Neuronal stem cell (in vitro differentiated cells): ENCODE measurements at regions not wholly inside any gene's neighbourhood (a gene's known extent, or its start where the extent isn't known, plus 50 kb on each side); places are given as distances from the start of the nearest gene placed in this dataset.

Source experiments
- DNase-seq: peaks from one replicate; pipeline ENCODE4 v3.0.0-alpha.2; 2013; ENCODE audit warnings: low spot score
- H2AFZ ChIP-seq: one replicate; pipeline ENCODE4 v1.6.1; 2013; ENCODE audit warnings: mild to moderate bottlenecking, low read length, inconsistent platforms
- H2AK5ac ChIP-seq: 2 replicates; pipeline ENCODE4 v1.6.1; 2013; ENCODE audit warnings: low read depth, mild to moderate bottlenecking, inconsistent platforms, low read length, moderate library complexity, mixed read lengths
- H2BK120ac ChIP-seq: 2 replicates; pipeline ENCODE4 v1.6.1; 2013; ENCODE audit warnings: low read depth, mild to moderate bottlenecking, inconsistent platforms, low read length, moderate library complexity, mixed read lengths
- H2BK12ac ChIP-seq: one replicate; pipeline ENCODE4 v1.6.1; 2013; ENCODE audit warnings: low read length, inconsistent platforms
- H2BK15ac ChIP-seq: 2 replicates; pipeline ENCODE4 v1.6.1; 2013; ENCODE audit warnings: mild to moderate bottlenecking, low read length, inconsistent platforms, mixed read lengths
- H2BK5ac ChIP-seq: one replicate; pipeline ENCODE4 v1.6.1; 2013; ENCODE audit warnings: inconsistent platforms, mild to moderate bottlenecking, low read length, moderate library complexity
- H3K14ac ChIP-seq: one replicate; pipeline ENCODE4 v1.6.1; 2013; ENCODE audit warnings: low read length, inconsistent platforms
- H3K18ac ChIP-seq: 2 replicates; pipeline ENCODE4 v1.6.1; 2013; ENCODE audit warnings: low read length, inconsistent platforms
- H3K23ac ChIP-seq: 2 replicates; pipeline ENCODE4 v1.6.1; 2013; ENCODE audit warnings: low read depth, mild to moderate bottlenecking, mixed read lengths, low read length, inconsistent platforms; ENCODE audit not compliant: poor library complexity
- H3K27ac ChIP-seq: replicated peaks from 3 replicates; pipeline ENCODE4 v1.5.1; 2013; ENCODE audit warnings: low read length, inconsistent platforms
- H3K27me3 ChIP-seq, 3 experiments: 2 replicates each; pipeline ENCODE4 v1.6.1; 2013; ENCODE audit warnings: low read length in 3 of 3, mild to moderate bottlenecking in 2 of 3, inconsistent platforms in 1 of 3, low read depth in 1 of 3, mixed read lengths in 1 of 3, moderate library complexity in 1 of 3; ENCODE audit not compliant: control insufficient read depth in 3 of 3, insufficient read depth in 3 of 3
- H3K36me3 ChIP-seq, 2 donors: replicated peaks in 1 of 2; 2 replicates each; pipeline ENCODE4 v1.6.1; 2013; ENCODE audit warnings: low read length in 2 of 2; ENCODE audit not compliant: control insufficient read depth in 2 of 2, insufficient read depth in 2 of 2
- H3K4ac ChIP-seq: 2 replicates; pipeline ENCODE4 v1.6.1; 2013; ENCODE audit warnings: inconsistent platforms, mild to moderate bottlenecking, low read length, moderate library complexity
- H3K4me1 ChIP-seq, 2 donors: 1 replicate in 1 of 2; 2 replicates in 1 of 2; pipeline ENCODE4 v1.6.1; 2013; ENCODE audit warnings: low read length in 2 of 2, low read depth in 1 of 2; ENCODE audit not compliant: control insufficient read depth in 2 of 2, insufficient read depth in 1 of 2
- H3K4me2 ChIP-seq: one replicate; pipeline ENCODE4 v1.6.1; 2013; ENCODE audit warnings: mild to moderate bottlenecking, low read length, inconsistent platforms; ENCODE audit not compliant: insufficient read depth, poor library complexity, severe bottlenecking
- H3K4me3 ChIP-seq, 2 donors: 2 replicates each; pipeline ENCODE4 v1.5.1; 2013; ENCODE audit warnings: low read length in 2 of 2, mild to moderate bottlenecking in 2 of 2, inconsistent platforms in 1 of 2, moderate library complexity in 1 of 2
- H3K79me1 ChIP-seq: one replicate; pipeline ENCODE4 v1.6.1; 2013; ENCODE audit warnings: low read depth, mild to moderate bottlenecking, inconsistent platforms, low read length, moderate library complexity
- H3K9ac ChIP-seq: one replicate; pipeline ENCODE4 v1.6.1; 2013; ENCODE audit warnings: mild to moderate bottlenecking, low read depth, low read length, inconsistent platforms; ENCODE audit not compliant: poor library complexity
- H3K9me3 ChIP-seq, 2 donors: replicated peaks in 1 of 2; 2 replicates each; pipeline versions ENCODE3 to v1.6.1; 2013; ENCODE audit warnings: low read length in 2 of 2, mild to moderate bottlenecking in 2 of 2, inconsistent platforms in 1 of 2, low read depth in 1 of 2, mixed read lengths in 1 of 2, moderate library complexity in 1 of 2; ENCODE audit not compliant: control insufficient read depth in 2 of 2, insufficient read depth in 1 of 2
- H4K8ac ChIP-seq: one replicate; pipeline ENCODE4 v1.6.1; 2013; ENCODE audit warnings: low read depth, mild to moderate bottlenecking, inconsistent platforms, low read length, moderate library complexity
- H4K91ac ChIP-seq: one replicate; pipeline ENCODE4 v1.6.1; 2013; ENCODE audit warnings: low read length, low read depth, mild to moderate bottlenecking, inconsistent platforms; ENCODE audit not compliant: poor library complexity
- WGBS, 2 donors: extraction: QIAGEN DNeasy Blood & Tissue Kit; methylation state at CpG; one replicate each; pipeline ENCODE4 v1.1.7; 2013; ENCODE audit warnings: missing lambda C conversion rate in 2 of 2, mixed read lengths in 1 of 2; ENCODE audit not compliant: insufficient read length in 2 of 2, insufficient replicate concordance in 1 of 2; ENCODE audit errors: extremely low coverage in 2 of 2; 5-methylcytosine and 5-hydroxymethylcytosine counted together

DNA sequence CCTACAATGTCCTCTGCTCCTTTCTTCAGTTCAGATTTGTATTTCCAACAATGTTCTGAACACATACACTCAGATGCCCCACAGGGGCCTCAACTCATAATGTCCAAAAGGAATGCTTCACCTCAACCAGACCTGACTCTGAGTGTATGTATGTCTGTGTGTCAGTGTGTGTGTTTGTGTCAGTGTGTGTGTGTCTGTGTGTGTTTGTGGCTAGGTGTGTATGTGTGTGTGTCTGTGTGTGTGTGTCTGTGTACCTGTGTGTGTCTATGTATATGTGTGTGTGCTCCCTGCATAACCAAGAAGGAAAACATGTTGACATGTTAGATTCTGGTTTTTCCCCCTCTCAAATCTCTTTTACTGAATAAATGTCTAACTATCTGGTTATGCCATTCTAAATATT, 87.3 kb upstream of the PCSK1 start:
- no peak overlapping the region for H2AK5ac ChIP-seq
- no peak overlapping the region for H3K4me3 ChIP-seq
- H2BK5ac ChIP-seq, result no peak overlapping the region
- no peak for DNase-seq
- no peak overlapping the region for H3K23ac ChIP-seq
- no peak overlapping the region for H2AFZ ChIP-seq
- H4K91ac ChIP-seq, result no peak overlapping the region
- no peaks in the 10 kb centered on the region for H3K27me3 ChIP-seq
- H4K8ac ChIP-seq, result no peak overlapping the region
- no peaks in the 10 kb centered on the region for H3K36me3 ChIP-seq
- no peaks in the 10 kb centered on the region for H3K9me3 ChIP-seq
- no peak overlapping the region for H3K4me2 ChIP-seq
- H3K4ac ChIP-seq, result no peak overlapping the region
- H2BK12ac ChIP-seq, result peak overlapping the region; percentile 82
- H3K9ac ChIP-seq, result no peak overlapping the region
- no peaks in the 10 kb centered on the region for H3K79me1 ChIP-seq
- H3K27ac ChIP-seq, result no peak overlapping the region
- H3K4me1 ChIP-seq, result peaks cover 0 to 2% of the 10 kb centered on the region in 2 donors
- no peak overlapping the region for H2BK120ac ChIP-seq
- no peak overlapping the region for H3K14ac ChIP-seq
- H2BK15ac ChIP-seq, result no peak overlapping the region
- no peak overlapping the region for H3K18ac ChIP-seq

DNA sequence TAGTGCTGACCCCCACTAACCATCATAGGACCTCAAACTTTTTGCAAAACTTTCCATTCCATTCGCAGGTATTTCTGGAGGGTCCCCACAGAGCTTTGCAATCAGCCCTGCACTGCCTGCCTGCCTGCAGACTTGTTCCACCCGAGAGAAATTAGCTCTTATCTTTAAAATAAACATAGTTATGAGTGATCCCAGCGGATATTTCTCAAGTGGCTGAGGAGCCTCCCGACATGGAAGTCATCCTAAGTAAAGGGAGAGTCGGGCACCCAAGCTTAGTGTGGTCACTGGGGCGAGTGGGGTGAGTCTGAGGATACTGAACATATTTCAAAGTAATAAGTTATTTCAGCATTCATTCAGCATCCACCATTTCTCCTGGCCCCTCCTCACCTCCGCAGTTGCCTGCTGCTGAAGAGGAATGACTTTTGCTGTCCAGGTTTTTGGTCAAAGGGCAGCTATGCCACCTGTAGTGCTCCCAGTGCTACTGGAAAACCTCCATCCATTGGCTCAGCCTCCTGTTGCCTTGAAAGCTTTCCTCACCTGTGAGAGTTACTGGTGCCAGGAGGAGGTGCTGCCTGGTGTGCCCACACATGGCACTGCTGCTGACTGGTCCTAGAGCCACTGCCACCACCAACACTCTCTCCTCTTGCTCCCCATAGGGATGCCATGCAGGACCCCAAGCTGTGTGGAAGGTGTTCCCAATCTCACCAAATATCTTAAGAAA, 89.7 kb upstream of the PCSK1 start:
- Histone ChIP-seq H2BK5ac (no peak overlapping the region), H3K14ac (no peak overlapping the region), H3K23ac (no peak overlapping the region), H3K36me3 (no peaks in the 10 kb centered on the region), H3K4me2 (no peak overlapping the region), H3K9ac (no peak overlapping the region), H3K79me1 (no peaks in the 10 kb centered on the region), H3K27ac (no peak overlapping the region), H4K91ac (no peak overlapping the region), H3K4me1 (no peaks in the 10 kb centered on the region), H2AK5ac (no peak overlapping the region), H2BK15ac (no peak overlapping the region), H2AFZ (no peak overlapping the region), H3K9me3 (no peaks in the 10 kb centered on the region), H3K27me3 (peaks cover 0 to 2% (median 0%) of the 10 kb centered on the region in 3 experiments), H3K18ac (no peak overlapping the region), H3K4me3 (no peak overlapping the region), H4K8ac (no peak overlapping the region), H3K4ac (no peak overlapping the region), H2BK12ac (no peak overlapping the region), H2BK120ac (no peak overlapping the region)
- no peak for DNase-seq
- WGBS, 2 donors, result no CpG with 5 or more reads among the region's 7 CpGs

DNA sequence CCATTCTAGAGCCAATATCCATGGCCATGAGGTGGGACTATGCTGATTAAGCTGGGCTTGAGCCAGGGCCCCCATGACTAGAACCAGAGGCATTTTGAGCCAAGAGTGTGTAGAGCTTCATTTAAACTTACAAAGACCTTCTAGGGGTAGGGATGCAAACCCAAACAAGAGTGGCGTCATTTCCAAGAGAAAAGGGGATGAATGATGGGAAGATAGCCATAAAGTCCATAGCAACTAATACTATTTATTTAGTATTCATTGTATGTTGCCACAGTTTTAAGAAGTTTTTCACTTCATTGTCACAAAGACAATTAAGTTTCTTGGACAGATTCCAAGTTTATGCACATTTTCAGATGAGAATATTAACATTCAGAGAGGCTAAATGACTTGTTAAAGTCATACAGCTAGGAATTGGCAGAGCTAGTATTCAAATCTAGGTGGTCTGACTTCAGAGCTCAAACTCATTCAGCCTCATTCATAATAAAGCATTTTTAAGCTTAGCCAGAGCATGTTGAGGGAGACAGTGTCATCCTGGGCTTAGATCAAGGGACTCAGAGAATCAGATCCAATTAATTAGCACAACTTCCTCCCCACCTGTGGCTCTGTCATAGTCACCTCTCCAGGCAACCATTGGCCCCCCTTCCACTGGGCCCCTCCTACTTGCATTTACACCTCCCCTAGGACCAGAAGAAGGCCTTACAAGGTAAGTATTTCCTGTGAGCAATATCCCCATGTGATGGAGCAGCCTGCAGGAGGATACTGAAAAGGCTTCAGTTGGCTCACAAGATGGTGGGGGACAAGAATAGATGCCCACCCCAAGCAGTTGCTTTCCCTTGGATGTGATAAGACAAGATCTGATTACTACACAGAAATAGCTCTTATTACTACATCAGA, 95.0 kb upstream of the PCSK1 start:
- Histone ChIP-seq H4K91ac (no peak overlapping the region), H3K23ac (no peak overlapping the region), H3K36me3 (no peaks in the 10 kb centered on the region), H3K4me2 (no peak overlapping the region), H4K8ac (no peak overlapping the region), H2AK5ac (no peak overlapping the region), H3K9ac (no peak overlapping the region), H2BK12ac (no peak overlapping the region), H3K14ac (no peak overlapping the region), H2BK15ac (no peak overlapping the region), H3K4ac (no peak overlapping the region), H2AFZ (no peak overlapping the region), H3K79me1 (no peaks in the 10 kb centered on the region), H2BK5ac (no peak overlapping the region), H3K27ac (no peak overlapping the region), H3K4me3 (no peak overlapping the region), H3K4me1 (no peaks in the 10 kb centered on the region), H3K27me3 (peaks cover 0 to 2% (median 0%) of the 10 kb centered on the region in 3 experiments), H2BK120ac (no peak overlapping the region), H3K9me3 (no peaks in the 10 kb centered on the region), H3K18ac (no peak overlapping the region)
- WGBS, 2 donors, result no CpG with 5 or more reads among the region's 1 CpG
- no peak for DNase-seq

DNA sequence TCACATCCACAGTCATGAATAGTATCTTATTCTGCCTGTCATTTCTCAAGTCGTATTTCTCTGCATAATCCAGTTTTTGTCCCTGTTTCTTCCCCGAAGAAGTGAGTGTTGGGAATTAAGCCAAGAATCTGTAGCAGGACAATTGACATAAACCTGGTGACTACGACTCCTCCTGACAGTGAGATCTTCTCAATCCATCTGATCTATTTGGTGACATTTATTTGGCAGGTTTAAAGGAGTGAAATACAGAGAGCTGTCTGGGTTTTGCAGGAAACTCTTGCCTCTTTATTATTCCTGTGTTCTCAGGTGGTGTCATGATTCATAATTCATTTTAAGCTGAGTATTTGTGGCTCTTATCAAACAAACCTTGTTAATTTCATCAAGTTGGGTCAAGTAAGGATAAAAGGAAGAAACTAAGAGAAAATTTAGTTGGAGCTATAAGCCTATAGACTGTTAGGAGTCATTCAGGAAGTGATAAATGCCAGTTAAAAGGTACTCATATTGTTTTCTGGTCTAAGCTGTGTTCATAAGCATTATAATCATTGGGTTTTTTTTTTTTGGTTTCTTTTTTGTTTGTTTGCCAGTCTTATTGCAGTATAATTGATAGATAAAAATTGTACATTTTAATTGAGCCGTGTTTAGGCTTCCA, 95.9 kb upstream of the PCSK1 start:
- no peak overlapping the region for H3K27ac ChIP-seq
- H3K9ac ChIP-seq, result no peak overlapping the region
- no peak overlapping the region for H3K4ac ChIP-seq
- H2BK15ac ChIP-seq, result no peak overlapping the region
- H3K4me2 ChIP-seq, result no peak overlapping the region
- no peaks in the 10 kb centered on the region for H3K36me3 ChIP-seq
- H4K8ac ChIP-seq, result no peak overlapping the region
- no peak for DNase-seq
- H2AK5ac ChIP-seq, result no peak overlapping the region
- H3K4me3 ChIP-seq, result no peak overlapping the region
- H3K14ac ChIP-seq, result no peak overlapping the region
- no peak overlapping the region for H4K91ac ChIP-seq
- H3K23ac ChIP-seq, result no peak overlapping the region
- no peak overlapping the region for H2BK120ac ChIP-seq
- H2BK5ac ChIP-seq, result no peak overlapping the region
- no peak overlapping the region for H3K18ac ChIP-seq
- peaks cover 0 to 2% (median 0%) of the 10 kb centered on the region in 3 experiments for H3K27me3 ChIP-seq
- no peak overlapping the region for H2AFZ ChIP-seq
- H3K4me1 ChIP-seq, result no peaks in the 10 kb centered on the region
- WGBS, 2 donors, result no CpG with 5 or more reads among the region's 4 CpGs
- no peaks in the 10 kb centered on the region for H3K9me3 ChIP-seq
- H3K79me1 ChIP-seq, result no peaks in the 10 kb centered on the region
- no peak overlapping the region for H2BK12ac ChIP-seq
